ENCODE measurements at regions not wholly inside any gene's neighbourhood (a gene's known extent, or its start where the extent isn't known, plus 50 kb on each side); places are given as distances from the start of the nearest gene placed in this dataset.
"Not testable (repeated sequence)": the region's sequence is repeated elsewhere in the genome, so short reads cannot be mapped to it uniquely, and the experiment has no call there.

- no peak for DNase-seq
Observed at GRCh38 chr2:235220331-235220730, 268.5 kb downstream of the SH3BP4 start.

- DNase-seq, result no peak
Observed at GRCh38 chr2:235223011-235223410, 270.8 kb upstream of the AGAP1 start.

- DNase-seq, result no peak
Observed at GRCh38 chr2:235224410-235224809, 269.4 kb upstream of the AGAP1 start.

- DNase-seq, result no peak
Observed at GRCh38 chr2:235225261-235225660, 268.6 kb upstream of the AGAP1 start.

GRCh38 chr2:235227590-235227989 is 266.3 kb upstream of the AGAP1 start:
- DNase-seq, result no peak

GRCh38 chr2:235228422-235228821 is 265.4 kb upstream of the AGAP1 start:
- DNase-seq, result not testable (repeated sequence)

GRCh38 chr2:235229236-235229635 is 264.6 kb upstream of the AGAP1 start:
- DNase-seq, result no peak

GRCh38 chr2:235230821-235231601 is 262.8 kb upstream of the AGAP1 start:
- no peak for DNase-seq

- no peak for DNase-seq
Observed at GRCh38 chr2:235232449-235233433, 261.1 kb upstream of the AGAP1 start.

GRCh38 chr2:235234736-235235135 is 259.1 kb upstream of the AGAP1 start:
- no peak for DNase-seq

- no peak for DNase-seq
Observed at GRCh38 chr2:235235977-235236767, 257.7 kb upstream of the AGAP1 start.

GRCh38 chr2:235238537-235238936 is 255.3 kb upstream of the AGAP1 start:
- DNase-seq, result no peak

GRCh38 chr2:235240574-235240973 is 253.3 kb upstream of the AGAP1 start:
- DNase-seq, result no peak

GRCh38 chr2:235244255-235245220 is 249.3 kb upstream of the AGAP1 start:
- no peak for DNase-seq

GRCh38 chr2:235247001-235247400 is 246.8 kb upstream of the AGAP1 start:
- no peak for DNase-seq

- DNase-seq, result no peak
Observed at GRCh38 chr2:235255693-235256092, 238.2 kb upstream of the AGAP1 start.

- no peak for DNase-seq
Observed at GRCh38 chr2:235257590-235257989, 236.3 kb upstream of the AGAP1 start.

GRCh38 chr2:235262750-235263149 is 231.1 kb upstream of the AGAP1 start:
- DNase-seq, result no peak

GRCh38 chr2:235263205-235264120 is 230.4 kb upstream of the AGAP1 start:
- no peak for DNase-seq

GRCh38 chr2:235264121-235264493 is 229.7 kb upstream of the AGAP1 start:
- no peak for DNase-seq

GRCh38 chr2:235264512-235264911 is 229.3 kb upstream of the AGAP1 start:
- DNase-seq, result no peak

Measured in activated naive CD4-positive, alpha-beta T cell treated with anti-CD3 and anti-CD28 coated beads, Interleukin-2, amount 50 U/mL, for 16 hours (primary cell).